GM19395 (cell line): ENCODE measurements at regions not wholly inside any gene's neighbourhood (a gene's known extent, or its start where the extent isn't known, plus 50 kb on each side); places are given as distances from the start of the nearest gene placed in this dataset.
"Not testable (repeated sequence)": the region's sequence is repeated elsewhere in the genome, so short reads cannot be mapped to it uniquely, and the experiment has no call there.

Experiments
- ATAC-seq: cut with Tn5 transposase; IDR thresholded peaks from one replicate; pipeline ENCODE4 v1.9.1; 2021; ENCODE audit warnings: mild to moderate bottlenecking, moderate library complexity; ENCODE audit not compliant: unreplicated experiment

DNA sequence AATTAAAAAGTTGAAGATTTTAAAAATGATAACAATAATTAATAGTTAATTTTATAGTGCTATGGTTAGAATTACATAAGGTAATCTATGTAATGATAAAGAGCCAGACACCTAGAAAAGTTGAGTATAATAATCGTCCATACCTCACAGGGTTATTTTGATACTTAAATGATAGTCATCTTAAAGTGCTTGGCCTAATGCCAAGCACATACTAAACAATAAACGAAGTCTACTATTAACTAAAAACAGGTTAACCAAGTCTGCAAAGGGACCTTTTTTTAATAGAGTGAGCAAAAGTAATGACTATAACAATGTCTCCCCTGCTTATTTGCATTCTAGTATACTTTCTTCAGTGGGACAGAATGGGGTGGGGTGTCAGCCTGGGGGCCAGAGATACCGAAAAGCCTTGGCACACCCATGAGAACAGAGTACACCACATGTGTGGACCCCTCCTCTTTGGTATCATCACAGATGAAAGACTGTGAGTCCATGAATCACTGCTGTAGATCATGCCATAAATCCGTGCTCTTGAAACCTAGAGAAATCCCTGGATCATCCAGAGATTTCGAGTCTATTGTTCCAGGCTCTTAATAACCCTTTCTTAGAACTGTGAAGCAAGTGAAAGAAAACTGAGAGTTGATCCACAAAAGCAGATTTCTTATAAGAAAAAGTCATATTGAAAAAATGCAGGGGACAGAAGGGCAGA, 249.5 kb downstream of the PRELID2 start:
- ATAC-seq = no peak

DNA sequence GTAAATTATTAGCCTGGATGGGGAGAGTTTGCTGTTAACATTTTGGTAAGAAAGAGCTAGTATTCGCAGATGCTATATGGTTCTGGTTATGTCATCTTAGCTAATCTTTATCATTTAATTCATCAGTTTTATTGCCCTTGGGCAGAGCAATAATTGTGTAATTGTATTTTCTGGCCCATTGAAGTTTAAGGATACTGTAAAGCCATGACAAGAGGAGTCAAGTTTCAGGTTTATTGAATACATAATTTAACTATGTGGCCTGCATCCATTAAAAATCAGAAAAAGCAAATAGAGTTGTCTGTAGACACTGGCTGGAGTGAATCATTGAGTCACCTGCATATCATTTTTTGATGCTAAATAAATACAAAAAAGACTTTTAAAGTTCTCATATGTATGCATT, 255.8 kb downstream of the PRELID2 start:
- no peak for ATAC-seq

DNA sequence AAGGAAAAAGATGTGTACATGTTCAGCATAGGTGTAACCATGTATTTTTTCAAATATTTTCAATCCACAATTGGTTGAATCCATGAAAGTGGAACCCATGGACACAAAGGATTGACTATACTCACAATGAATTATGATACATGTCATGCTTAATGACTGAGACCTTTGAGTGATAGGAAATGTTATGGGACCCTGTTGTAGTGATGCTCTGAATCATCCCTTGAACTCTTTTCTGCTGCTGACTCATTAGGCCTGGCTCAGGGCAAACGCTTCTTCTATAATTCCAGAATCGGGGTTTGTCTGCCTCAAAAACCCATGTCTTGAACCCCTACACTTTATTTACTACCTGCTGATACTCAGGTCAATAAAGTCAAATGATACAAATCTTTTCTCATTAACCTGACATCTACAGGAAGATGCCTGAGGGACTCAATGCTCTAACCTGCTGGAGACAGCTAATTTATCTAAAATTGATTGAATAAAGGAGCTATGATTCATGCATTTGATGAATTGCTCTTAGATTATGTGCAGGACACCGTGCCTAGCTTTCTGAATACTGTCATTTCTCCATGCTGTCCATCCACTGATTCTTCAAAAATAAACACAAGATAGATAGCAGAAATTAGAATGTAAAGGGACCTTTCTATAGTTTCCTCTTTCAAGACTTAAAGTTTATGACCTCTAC, 260.1 kb downstream of the PRELID2 start:
- ATAC-seq = no peak

DNA sequence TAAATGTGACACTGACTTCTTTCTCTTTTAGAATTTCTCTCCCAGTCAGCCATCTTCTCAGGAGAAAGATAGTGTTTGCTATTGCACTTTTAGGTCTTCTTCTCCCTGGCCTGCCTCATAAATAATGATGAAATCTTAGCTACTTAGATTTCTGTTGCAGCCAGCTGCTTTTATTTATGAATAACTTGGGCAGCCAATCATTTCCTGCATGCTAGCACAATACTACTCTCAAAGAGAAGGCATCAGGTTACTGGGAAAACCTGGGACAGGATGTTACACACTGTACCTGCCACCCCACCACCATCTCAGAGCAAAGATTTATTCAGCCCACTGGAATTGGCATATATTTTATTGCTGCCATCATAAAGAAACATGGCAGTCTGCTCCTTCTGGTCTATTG, 266.6 kb downstream of the PRELID2 start:
- ATAC-seq = no peak

DNA sequence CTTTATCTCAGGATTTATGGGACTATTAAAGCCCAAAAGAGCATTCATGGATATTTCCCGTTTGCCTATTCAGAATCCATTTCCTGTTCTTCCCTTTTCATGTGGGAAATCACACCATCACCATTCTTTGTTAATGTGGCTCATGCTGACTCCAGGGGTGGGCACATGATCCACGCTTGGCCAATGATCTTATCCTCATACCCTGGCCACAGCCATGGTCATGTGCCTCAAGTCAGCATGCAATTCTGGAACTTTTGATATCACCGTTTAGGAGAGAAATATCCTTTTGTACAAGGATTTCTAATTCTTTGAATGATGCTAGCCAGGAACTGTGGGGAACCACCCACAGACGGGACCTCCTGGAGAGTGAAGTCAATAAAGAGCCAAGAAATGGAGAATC, 272.2 kb downstream of the PRELID2 start:
- ATAC-seq = no peak

DNA sequence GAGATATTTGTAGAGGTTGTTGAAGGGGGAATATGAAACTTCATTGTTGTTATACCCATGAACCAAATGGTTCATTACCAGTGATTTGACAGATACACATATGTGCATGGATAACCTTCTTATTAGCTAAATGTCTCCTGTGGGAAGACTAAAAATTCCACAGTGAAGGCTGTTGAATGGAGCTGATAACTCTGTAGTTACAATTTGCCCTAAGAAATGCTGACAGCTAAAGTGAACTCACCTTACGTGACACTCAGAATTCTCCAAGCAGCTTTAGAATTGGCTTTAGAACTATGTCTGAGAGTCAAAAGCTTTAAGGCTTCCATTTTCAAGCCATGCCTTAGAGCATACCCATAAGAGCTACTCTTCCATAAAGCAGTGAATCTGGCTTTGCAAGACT, 276.9 kb downstream of the PRELID2 start:
- no peak for ATAC-seq

DNA sequence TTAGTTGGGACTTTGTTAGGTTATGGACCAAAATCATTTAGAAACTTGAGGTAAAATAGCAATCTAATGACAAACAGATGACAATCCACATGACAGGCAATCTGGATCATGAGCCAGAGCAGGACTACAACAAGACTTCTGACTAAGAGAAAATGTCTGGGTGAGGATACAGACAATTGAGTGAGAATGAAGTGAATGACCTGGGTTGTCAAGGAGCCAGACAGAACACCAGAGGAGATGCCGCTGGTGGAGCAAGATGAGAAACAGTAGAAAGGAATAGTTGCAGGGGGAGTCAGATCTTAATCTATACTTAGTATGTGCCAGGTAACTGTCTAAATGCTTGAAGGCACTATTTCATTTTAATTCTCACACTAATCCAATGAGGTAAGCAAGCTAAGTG, 277.8 kb downstream of the PRELID2 start:
- ATAC-seq = no peak

DNA sequence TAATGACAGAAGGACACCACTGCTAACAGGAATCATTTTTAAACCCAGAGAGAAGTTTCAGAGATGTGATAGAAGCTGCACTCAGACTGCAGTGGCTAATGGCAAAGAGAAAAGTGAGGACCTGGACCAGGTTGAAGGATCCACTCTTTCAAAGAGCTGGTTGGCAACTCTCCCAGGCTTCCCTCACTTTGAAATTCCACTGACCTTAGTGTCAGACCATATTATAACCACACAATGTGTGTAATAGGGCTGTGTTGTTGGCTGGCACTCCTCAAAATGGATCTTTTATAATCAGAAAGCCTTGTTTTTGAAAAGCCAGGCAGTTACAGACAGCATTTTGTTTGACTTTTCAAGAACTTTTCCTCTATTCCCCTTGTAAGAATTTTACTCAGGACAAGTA, 280.7 kb downstream of the PRELID2 start:
- no peak for ATAC-seq

DNA sequence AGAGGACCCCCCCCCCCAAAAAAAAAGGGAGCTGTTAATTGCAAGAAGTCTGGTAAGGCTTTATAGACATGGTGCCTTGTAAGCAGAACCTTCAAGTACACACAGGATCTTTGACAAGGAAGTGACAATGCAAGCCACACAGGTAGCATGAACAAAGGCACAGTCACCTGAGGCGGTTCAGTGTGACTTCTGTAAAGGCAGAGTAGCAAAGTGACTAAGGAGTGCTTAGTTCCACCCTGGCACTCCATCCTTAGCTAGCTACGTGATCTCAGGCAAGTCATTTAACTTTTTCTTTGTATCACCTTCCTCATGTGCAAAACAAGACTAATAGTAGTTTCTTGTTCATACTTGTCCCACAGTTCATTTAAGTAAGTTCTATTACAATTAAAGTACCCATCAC, 282.0 kb downstream of the PRELID2 start:
- no peak for ATAC-seq

DNA sequence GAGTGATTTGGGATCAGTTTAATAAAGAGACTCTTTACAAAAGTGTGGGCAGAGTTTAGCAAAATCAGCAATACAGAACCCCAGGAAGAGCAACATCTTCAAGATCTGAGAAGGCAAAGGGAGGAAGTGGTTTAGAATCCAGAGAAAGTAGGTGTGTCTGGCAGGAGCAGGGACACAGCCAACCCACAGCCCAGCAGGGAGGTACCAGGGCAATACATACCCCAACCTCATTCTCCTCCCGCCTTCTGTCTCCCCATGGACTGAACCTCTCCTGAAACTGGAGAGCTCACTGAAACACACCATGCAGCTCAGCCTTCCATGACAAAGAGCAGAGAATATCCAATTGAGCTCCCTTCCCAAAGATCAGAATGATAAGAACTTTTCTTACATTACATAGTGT, 283.4 kb downstream of the PRELID2 start:
- ATAC-seq = no peak

DNA sequence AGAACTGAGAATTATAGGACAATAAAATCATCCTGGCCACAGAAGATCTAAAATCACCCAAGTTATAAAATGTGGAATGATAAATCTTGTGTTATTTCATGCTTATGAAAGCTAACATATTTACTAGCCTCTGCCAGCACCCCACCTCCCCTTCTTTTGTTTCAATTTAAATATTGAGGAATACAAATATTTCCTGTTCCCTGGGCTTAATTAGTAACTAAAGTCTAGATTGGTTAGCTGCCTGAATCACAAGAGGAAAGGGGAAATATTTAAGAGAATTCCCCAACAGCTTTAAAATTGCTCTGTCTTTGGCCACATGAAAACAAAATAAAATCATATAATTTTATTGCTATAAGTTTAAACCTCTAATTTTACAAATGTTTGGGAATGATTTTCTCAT, 287.0 kb downstream of the PRELID2 start:
- no peak for ATAC-seq

DNA sequence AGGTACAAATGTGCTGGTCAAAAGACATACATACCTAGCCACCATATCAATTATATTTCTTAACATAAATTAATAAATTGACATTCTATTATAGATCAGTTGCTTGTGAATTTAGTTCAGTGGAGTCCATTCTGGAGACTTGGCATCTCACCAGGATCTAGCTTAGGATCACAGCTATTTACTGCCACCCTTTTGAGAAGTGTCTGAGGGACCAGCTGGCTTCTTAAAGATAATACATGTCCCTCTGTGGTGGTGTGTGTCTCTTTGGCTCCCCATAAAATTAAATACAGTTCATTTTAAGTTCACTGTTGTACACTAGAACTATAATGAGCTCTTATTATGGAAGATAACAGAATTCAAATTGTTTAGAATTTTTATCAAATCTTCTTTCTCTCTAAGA, 290.7 kb downstream of the PRELID2 start:
- ATAC-seq = no peak

DNA sequence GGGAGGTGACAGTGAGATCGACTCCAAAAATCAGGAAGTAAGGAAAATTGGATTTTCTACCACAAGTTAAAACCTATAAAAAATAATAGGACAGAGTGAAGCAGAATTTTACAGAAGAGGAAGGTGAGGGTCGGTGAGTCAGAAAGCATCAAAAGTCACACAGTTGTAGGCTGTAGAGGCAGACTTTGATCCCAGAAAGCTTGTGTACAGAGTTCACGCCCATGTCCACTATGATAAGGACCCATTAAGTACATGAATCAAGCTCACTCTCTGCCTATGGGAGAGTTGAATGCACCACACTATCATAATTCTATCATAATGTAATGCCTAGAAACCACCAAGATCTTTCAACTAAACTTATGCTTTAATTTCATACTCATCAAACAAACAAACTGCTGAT, 291.2 kb downstream of the PRELID2 start:
- no peak for ATAC-seq

DNA sequence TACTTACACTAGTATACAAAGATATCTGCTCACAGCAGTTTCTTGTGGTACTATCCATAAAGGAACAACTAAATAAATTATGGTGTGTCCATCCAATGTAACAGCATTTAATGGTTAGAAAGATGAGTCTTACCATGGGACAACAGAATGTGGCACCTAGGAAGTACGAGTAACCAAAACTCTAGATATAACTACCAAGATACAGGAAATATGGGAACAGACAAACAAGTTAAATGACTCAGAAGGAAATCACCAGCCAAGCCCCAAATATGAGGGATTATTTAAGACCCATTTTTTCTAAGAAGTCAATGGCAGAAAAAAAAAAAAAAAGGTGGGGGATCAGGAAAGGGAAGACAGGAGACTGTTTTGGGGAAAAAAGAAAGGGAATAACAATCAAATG, 294.8 kb downstream of the PRELID2 start:
- no peak for ATAC-seq

DNA sequence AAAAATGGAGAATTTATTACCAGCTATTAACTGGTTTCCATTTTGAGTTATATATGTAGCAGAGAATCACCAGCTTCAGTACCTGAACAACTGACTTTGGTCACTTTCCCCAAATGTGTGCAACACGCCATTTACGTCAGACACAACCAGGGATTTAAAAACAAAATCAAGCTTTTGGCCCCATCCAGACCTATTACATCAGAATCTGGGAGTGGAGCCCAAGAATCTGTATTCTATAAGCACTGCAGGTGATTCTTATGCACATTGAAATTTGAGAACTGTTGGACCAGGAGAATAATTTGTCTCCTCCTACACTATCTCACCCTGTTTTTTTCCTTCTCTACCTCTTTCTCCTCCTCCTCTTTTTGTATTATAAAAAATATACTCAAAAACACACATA, 295.9 kb downstream of the PRELID2 start:
- ATAC-seq = no peak

DNA sequence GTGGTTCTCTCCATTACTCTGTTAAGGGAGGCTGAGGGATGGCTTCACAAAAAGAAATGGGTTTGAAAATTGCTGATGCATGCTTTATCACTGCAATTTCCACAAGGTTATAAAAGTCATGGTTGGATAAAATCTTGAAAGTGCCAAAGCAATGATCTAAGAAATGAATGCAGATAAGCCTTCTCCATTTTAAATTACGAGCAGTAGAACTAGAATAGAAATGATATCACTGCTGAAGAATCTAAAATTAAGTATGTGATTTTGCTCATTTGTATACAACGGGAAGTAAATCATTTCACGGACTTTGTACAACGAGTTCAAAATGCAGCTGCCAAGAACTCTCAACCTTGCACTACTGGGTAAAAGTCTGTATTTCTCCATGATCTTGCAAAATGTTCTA, 299.0 kb downstream of the PRELID2 start:
- no peak for ATAC-seq

DNA sequence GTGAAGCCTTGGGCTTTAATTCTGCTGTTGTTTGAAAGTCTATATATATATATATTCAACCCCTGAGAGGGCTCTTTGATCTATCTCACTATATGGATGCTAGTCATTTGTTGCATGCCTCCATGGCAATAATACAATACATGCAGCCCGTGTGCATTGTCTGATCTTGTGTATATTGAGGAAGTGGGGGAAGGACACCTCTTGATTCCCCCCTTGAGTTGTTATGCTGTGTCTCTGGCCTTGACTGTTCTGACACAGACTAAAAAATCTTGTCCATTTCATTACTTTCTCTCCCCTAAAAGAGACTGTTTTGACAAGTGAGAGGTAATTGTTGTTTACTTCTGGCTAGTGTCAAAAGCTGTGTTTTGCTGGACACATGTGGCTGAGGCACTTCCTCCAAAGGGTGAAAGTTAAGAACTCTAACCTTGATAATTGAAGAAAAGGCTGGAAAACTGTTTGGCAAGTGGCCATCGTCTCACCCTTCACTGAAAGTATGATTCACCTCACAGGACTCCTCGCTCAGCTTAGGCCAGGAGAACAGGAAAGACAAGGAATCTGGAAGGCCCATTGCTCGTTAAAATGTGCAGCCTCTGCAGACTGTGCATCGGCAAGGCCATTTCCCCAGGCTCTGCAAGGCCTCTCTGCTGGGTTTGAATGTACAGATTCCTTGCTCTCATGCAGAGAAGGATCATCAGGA, 304.0 kb downstream of the PRELID2 start:
- no peak for ATAC-seq

DNA sequence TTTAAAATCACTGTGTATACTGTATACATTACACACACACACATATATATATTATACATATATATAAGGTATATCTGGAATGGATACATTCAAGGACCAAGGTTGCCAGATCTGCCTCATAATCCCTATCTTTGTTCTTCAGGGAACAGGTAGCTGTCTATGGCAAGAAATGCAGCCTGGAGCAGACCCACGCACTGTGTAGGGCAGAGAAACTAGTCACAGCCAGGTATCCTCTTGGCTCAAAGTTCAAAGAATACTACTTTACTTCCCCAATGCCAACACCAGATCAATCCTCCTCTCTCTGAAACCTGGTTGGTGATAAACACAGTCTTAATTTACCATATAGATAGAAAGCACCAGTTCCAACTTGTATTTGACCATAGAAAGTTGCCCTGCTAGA, 313.6 kb downstream of the PRELID2 start:
- ATAC-seq = no peak

DNA sequence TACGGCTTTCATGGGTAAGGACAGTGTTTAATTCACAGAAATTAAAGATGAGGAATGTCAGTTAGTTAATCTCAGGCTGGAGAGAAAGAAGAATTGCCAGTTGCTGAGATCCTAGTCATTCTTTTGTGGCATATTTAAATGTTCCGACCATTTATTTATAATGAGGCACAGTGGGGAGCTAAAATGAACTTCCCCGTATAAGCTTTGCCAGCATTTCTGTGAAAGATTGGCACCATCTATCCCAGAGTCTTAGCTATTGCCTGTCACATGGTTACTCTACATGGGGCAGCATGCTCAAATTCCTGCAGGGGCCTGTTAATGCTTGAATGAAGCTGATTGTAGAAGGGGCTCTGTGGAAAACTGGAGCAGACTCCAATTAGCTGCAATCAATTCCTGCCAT, 314.1 kb downstream of the PRELID2 start:
- no peak for ATAC-seq

DNA sequence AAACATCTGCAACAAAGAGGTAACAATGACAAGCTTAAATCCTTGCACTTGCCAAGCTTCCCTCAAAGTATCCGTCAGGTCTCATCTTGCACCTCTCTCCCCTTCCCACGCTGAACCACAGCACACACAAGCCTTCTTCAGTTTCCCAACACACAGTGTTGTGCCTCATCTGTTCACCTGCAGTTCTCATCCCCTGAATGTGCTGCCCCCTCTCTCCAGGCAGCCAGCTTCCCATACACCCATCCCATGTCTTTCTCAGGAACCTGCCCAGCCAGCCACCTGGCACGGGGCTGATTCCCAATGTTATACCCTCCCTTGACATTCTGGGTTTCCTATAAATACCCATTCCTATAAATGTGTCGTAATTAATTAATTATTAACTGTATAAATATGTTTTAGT, 314.8 kb downstream of the PRELID2 start:
- ATAC-seq = no peak

DNA sequence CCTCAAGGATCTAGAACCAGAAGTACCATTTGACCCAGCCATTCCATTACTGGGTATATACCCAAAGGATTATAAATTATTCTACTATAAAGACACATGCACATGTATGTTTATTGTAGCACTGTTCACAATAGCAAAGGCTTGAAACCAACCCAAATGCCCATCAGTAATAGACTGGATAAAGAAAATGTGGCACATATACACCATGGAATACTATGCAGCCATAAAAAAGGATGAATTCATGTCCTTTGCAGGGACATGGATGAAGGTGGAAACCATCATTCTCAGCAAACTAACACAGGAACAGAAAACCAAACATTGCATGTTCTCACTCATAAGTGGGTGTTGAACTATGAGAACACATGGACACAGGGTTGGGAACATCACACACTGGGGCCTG, 317.6 kb downstream of the PRELID2 start:
- not testable (repeated sequence) for ATAC-seq

DNA sequence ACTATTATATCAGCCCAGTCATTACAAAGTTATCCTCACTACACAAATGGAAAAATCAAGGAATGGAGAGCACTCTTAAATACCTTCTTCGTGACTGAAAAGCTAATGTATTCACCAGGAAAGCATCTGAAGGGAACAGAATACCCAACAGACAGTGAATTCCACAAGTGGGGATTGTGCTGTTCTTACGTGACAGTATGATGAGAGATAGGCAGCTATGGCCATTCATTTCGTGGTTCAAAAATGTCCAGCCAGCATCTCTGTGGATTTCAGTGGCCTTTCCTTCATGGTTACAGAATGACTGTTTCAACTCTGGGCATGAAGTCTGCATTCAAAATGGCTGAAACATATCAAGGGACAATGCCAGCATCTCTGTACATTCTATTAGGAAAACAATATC, 323.8 kb downstream of the PRELID2 start:
- ATAC-seq = no peak
